ENCODE measurements at regions not wholly inside any gene's neighbourhood (a gene's known extent, or its start where the extent isn't known, plus 50 kb on each side); places are given as distances from the start of the nearest gene placed in this dataset.

GRCh38 chr12:81874586-81874985 is 115.4 kb upstream of the PPFIA2 start:
- Histone ChIP-seq H3K9me2 (no peaks in the 10 kb centered on the region), H3K4me2 (no peak overlapping the region), H4K20me1 (ENCODE audit: insufficient read depth) (no peaks in the 10 kb centered on the region), H3K9ac (no peak overlapping the region), H3K79me2 (ENCODE audit: insufficient read depth) (no peaks in the 10 kb centered on the region), H3K9me3 (no peaks in the 10 kb centered on the region), H3F3A (replicated peaks; ENCODE audit: insufficient read depth) (no peaks in the 10 kb centered on the region), H3K27ac (ENCODE audit: low read depth in 2 of 2, low read length in 1 of 2) (peak overlapping the region in 1 of 2 experiments; percentile 50; a peak in 1 of 4 replicates), H3K27me3 (ENCODE audit: insufficient read depth) (no peaks in the 10 kb centered on the region), H3K36me3 (replicated peaks in 1 of 2; ENCODE audit: control insufficient read depth in 1 of 2, insufficient read depth in 2 of 2, low read length in 1 of 2) (no peaks in the 10 kb centered on the region), H2AFZ (ENCODE audit: low read depth) (0 out of 2 replicates have a peak overlapping the region, but pooled peaks have one; percentile 5), H3K4me3 (ENCODE audit: low read depth in 2 of 2, low read length in 1 of 2) (no peak overlapping the region), H3K4me1 (ENCODE audit: control insufficient read depth in 1 of 2, insufficient read depth in 2 of 2, low read depth in 1 of 2, low read length in 1 of 2) (peaks cover 0 to 4% of the 10 kb centered on the region in 2 experiments; a peak in 1 of 4 replicates)
- POLR2A ChIA-PET: no interaction called here
- no peak for DNase-seq
- TF ChIP-seq YY1 (IDR thresholded peaks at IDR 0.05; ENCODE audit: low read depth) (no peak), CHD2 (IDR thresholded peaks at IDR 0.05; ENCODE audit: low read length, partially characterized antibody) (no peak), EP300 (IDR thresholded peaks at IDR 0.05; ENCODE audit: borderline replicate concordance in 1 of 2, low read depth in 1 of 2, low read length in 1 of 2) (peak in 1 of 2 experiments; percentile 10; a peak in 1 of 4 replicates), TCF12 (IDR thresholded peaks at IDR 0.05) (no peak)
- CTCF ChIA-PET: no interaction called here
- 6% methylated on average over 2 of the region's 2 CpGs for WGBS (ENCODE audit: low lambda C conversion rate)

- no peak for TF ChIP-seq GABPA (IDR thresholded peaks at IDR 0.05; ENCODE audit: low read depth)
- TF ChIP-seq EP300 (IDR thresholded peaks at IDR 0.05; ENCODE audit: borderline replicate concordance in 1 of 2, low read depth in 1 of 2, low read length in 1 of 2): 0 out of 4 replicates have a peak, but pooled peaks of 1 of the 2 experiments have one; percentile 10
- TF ChIP-seq FOXJ3 (CRISPR knock-in tag; IDR thresholded peaks at IDR 0.05): no peak
- 3% methylated on average over 4 of the region's 4 CpGs for WGBS (ENCODE audit: low lambda C conversion rate)
- Histone ChIP-seq H3K79me2 (ENCODE audit: insufficient read depth) (no peaks in the 10 kb centered on the region), H3K4me2 (no peak overlapping the region), H3K9ac (no peak overlapping the region), H3K36me3 (replicated peaks in 1 of 2; ENCODE audit: control insufficient read depth in 1 of 2, insufficient read depth in 2 of 2, low read length in 1 of 2) (no peaks in the 10 kb centered on the region), H3K4me3 (ENCODE audit: low read depth in 2 of 2, low read length in 1 of 2) (no peak overlapping the region), H3K4me1 (ENCODE audit: control insufficient read depth in 1 of 2, insufficient read depth in 2 of 2, low read depth in 1 of 2, low read length in 1 of 2) (peaks cover 0 to 4% of the 10 kb centered on the region in 2 experiments; a peak in 1 of 4 replicates), H3K9me2 (no peaks in the 10 kb centered on the region), H3K27ac (ENCODE audit: low read depth in 2 of 2, low read length in 1 of 2) (peak overlapping the region in 1 of 2 experiments; percentile 47; a peak in 1 of 4 replicates), H2AFZ (ENCODE audit: low read depth) (0 out of 2 replicates have a peak overlapping the region, but pooled peaks have one; percentile 5), H4K20me1 (ENCODE audit: insufficient read depth) (no peaks in the 10 kb centered on the region), H3K27me3 (ENCODE audit: insufficient read depth) (no peaks in the 10 kb centered on the region), H3F3A (replicated peaks; ENCODE audit: insufficient read depth) (no peaks in the 10 kb centered on the region), H3K9me3 (no peaks in the 10 kb centered on the region)
- POLR2A ChIA-PET: no interaction called here
- peak; percentile 1 for DNase-seq
- CTCF ChIA-PET: no interaction called here
Observed at GRCh38 chr12:81874166-81874565, 115.0 kb upstream of the PPFIA2 start.

DNA sequence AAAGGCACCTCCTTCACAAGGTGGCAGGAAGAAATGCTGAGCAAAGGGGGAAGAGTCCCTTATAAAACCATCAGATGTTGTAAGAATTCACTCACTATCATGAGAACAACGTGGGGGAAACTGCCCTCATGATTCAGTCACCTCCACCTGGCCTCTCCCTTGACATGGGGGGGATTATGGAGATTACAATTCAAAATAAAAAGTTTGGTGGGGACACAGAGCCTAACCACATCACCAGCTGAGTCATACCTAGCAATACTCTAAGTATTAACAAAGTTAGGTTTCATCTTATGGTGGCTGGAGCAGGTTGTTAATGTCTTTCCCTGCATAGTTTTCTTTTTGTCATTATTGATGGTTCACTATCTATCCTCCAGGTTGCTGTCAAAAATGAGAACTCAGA is 113.2 kb upstream of the PPFIA2 start:
- Histone ChIP-seq H3K4me2 (no peak overlapping the region), H3K9me3 (no peaks in the 10 kb centered on the region), H3K27me3 (ENCODE audit: insufficient read depth) (no peaks in the 10 kb centered on the region), H3K27ac (ENCODE audit: low read depth in 2 of 2, low read length in 1 of 2) (no peak overlapping the region), H3K36me3 (replicated peaks in 1 of 2; ENCODE audit: control insufficient read depth in 1 of 2, insufficient read depth in 2 of 2, low read length in 1 of 2) (no peaks in the 10 kb centered on the region), H3K4me3 (ENCODE audit: low read depth in 2 of 2, low read length in 1 of 2) (no peak overlapping the region), H3K79me2 (ENCODE audit: insufficient read depth) (no peaks in the 10 kb centered on the region), H3K9me2 (no peaks in the 10 kb centered on the region), H4K20me1 (ENCODE audit: insufficient read depth) (no peaks in the 10 kb centered on the region), H3F3A (replicated peaks; ENCODE audit: insufficient read depth) (no peaks in the 10 kb centered on the region), H2AFZ (ENCODE audit: low read depth) (no peak overlapping the region), H3K4me1 (ENCODE audit: control insufficient read depth in 1 of 2, insufficient read depth in 2 of 2, low read depth in 1 of 2, low read length in 1 of 2) (peaks cover 0 to 4% of the 10 kb centered on the region in 2 experiments; a peak in 1 of 4 replicates), H3K9ac (no peak overlapping the region)
- POLR2A ChIA-PET: no interaction called here
- CTCF ChIA-PET: no interaction called here
- TF ChIP-seq ELF1 (IDR thresholded peaks at IDR 0.05): no peak
- 6% methylated on average over 1 of the region's 1 CpG for WGBS (ENCODE audit: low lambda C conversion rate)
- no peak for DNase-seq
